ENCODE measurements at regions not wholly inside any gene's neighbourhood (a gene's known extent, or its start where the extent isn't known, plus 50 kb on each side); places are given as distances from the start of the nearest gene placed in this dataset.

- Histone ChIP-seq H3K27me3 (no peaks in the 10 kb centered on the region), H3K36me3 (no peaks in the 10 kb centered on the region), H3K27ac (no peak overlapping the region), H3K4me3 (no peak overlapping the region), H3K4me1 (no peaks in the 10 kb centered on the region), H3K9me3 (no peaks in the 10 kb centered on the region)
- no peak for DNase-seq (ENCODE audit: low spot score)
- no peak for TF ChIP-seq CTCF (IDR thresholded peaks at IDR 0.05)
Measured at GRCh38 chr4:45985038-45985437, 138.8 kb downstream of the GABRG1 start.

- no peaks in the 10 kb centered on the region for H3K36me3 ChIP-seq
- H3K27me3 ChIP-seq: no peaks in the 10 kb centered on the region
- no peak overlapping the region for H3K27ac ChIP-seq
- no peak overlapping the region for H3K4me3 ChIP-seq
- no peaks in the 10 kb centered on the region for H3K4me1 ChIP-seq
- no peak for TF ChIP-seq CTCF (IDR thresholded peaks at IDR 0.05)
- H3K9me3 ChIP-seq: peaks cover 0 to 30% of the 10 kb centered on the region in 2 donors
- DNase-seq (ENCODE audit: low spot score): no peak
Measured at GRCh38 chr4:45971108-45971507, 152.7 kb downstream of the GABRG1 start.

DNA sequence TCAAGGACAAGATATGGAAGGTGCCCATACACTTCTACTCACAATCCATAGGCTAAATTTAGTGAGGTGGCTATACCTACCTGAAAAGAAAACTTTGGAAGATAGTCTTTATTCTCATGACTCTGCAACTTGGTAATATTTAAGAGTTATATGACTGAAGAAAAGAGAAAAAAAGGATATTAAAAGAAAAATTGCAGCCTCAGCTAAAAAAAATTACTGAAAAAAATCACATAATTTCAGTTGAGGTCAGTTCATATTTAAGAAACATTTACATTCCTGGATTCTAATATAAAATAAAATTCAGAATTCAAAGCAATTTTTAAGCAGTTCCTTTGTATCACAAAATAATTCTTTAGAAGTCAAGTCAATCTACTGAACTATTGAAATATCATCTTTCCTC lies 166.5 kb downstream of the GABRG1 start:
- no peaks in the 10 kb centered on the region for H3K36me3 ChIP-seq
- no peak for DNase-seq (ENCODE audit: low spot score)
- TF ChIP-seq CTCF (IDR thresholded peaks at IDR 0.05): no peak
- no peak overlapping the region for H3K4me3 ChIP-seq
- H3K4me1 ChIP-seq: no peaks in the 10 kb centered on the region
- no peaks in the 10 kb centered on the region for H3K9me3 ChIP-seq
- no peak overlapping the region for H3K27ac ChIP-seq
- no peaks in the 10 kb centered on the region for H3K27me3 ChIP-seq

DNA sequence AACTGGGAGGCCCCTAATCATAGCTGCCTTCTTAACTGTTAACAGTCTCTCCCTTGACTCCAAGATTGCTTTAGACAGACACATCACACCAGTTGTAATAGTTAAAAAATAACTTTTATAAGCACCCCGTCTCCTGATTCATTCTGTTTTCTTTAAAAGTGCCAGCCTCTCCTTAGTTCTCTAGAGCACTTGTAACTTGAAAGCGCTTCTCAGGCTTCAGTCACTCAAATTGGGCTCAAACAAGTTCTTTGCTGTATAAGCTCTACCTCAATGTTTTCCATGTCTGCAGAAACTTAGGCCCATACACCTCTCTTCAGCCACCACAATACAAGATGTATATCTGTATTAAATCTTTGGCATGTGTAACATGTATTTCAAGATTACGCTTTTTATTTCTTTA lies 169.6 kb downstream of the GABRG1 start:
- H3K9me3 ChIP-seq: no peaks in the 10 kb centered on the region
- no peak for DNase-seq (ENCODE audit: low spot score)

GRCh38 chr4:45951153-45951552 lies 172.7 kb downstream of the GABRG1 start:
- H3K27me3 ChIP-seq: no peaks in the 10 kb centered on the region
- no peaks in the 10 kb centered on the region for H3K4me1 ChIP-seq
- no peaks in the 10 kb centered on the region for H3K9me3 ChIP-seq
- no peak for DNase-seq (ENCODE audit: low spot score)
- TF ChIP-seq CTCF (IDR thresholded peaks at IDR 0.05): no peak
- no peak overlapping the region for H3K4me3 ChIP-seq
- H3K36me3 ChIP-seq: no peaks in the 10 kb centered on the region
- H3K27ac ChIP-seq: no peak overlapping the region

More for the DNA sequence above, 169.6 kb downstream of the GABRG1 start:
- H3K27me3 ChIP-seq: no peaks in the 10 kb centered on the region
- no peaks in the 10 kb centered on the region for H3K36me3 ChIP-seq
- H3K27ac ChIP-seq: no peak overlapping the region
- H3K4me3 ChIP-seq: no peak overlapping the region
- H3K4me1 ChIP-seq: no peaks in the 10 kb centered on the region
- no peak for TF ChIP-seq CTCF (IDR thresholded peaks at IDR 0.05)

- Histone ChIP-seq H3K4me1 (no peaks in the 10 kb centered on the region), H3K27ac (no peak overlapping the region), H3K9me3 (no peaks in the 10 kb centered on the region), H3K27me3 (no peaks in the 10 kb centered on the region), H3K36me3 (no peaks in the 10 kb centered on the region), H3K4me3 (no peak overlapping the region)
- DNase-seq (ENCODE audit: low spot score): no peak
- TF ChIP-seq CTCF (IDR thresholded peaks at IDR 0.05): no peak
Measured at GRCh38 chr4:45946699-45947098, 177.2 kb downstream of the GABRG1 start.
